ENCODE measurements at regions not wholly inside any gene's neighbourhood (a gene's known extent, or its start where the extent isn't known, plus 50 kb on each side); places are given as distances from the start of the nearest gene placed in this dataset.

GRCh38 chr2:160974803-160975202 lies 185.4 kb upstream of the TANK start:
- in situ Hi-C loops (cut with HindIII; ENCODE audit: low pct_unique_long_range_greater_than_20kb, low sequenced_read_pairs) = no loop called here
- DNase-seq (ENCODE audit: low read depth in 1 of 2, low spot score in 1 of 2) = no peak
- TF ChIP-seq JUND (IDR thresholded peaks at IDR 0.05; ENCODE audit: low read depth) = no peak

- DNase-seq (ENCODE audit: low read depth in 1 of 2, low spot score in 1 of 2) = no peak
- TF ChIP-seq JUND (IDR thresholded peaks at IDR 0.05; ENCODE audit: low read depth) = no peak
- in situ Hi-C loops (cut with HindIII; ENCODE audit: low pct_unique_long_range_greater_than_20kb, low sequenced_read_pairs) = no loop called here
Observed at GRCh38 chr2:160976797-160977196, 183.4 kb upstream of the TANK start.

DNA sequence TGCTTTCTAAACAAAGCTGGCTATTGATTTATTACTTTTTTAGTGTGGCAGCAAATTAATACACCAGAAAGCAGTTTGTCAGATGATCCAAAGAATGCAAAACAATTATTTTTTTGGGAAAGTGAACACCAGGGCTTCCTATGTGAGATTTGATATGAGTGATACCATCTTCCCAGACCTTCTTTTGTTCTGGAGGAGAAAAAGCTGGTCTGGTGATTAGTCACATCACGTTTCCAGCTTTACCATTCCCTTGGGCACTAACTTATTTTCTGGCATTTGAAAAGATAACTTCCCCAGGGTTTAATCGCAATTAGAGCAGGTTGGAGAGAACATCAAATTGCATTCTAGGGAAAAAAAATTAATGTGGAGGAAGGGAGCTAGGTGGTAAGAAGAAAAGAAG lies 182.9 kb upstream of the TANK start:
- in situ Hi-C loops (cut with HindIII; ENCODE audit: low pct_unique_long_range_greater_than_20kb, low sequenced_read_pairs) = no loop called here
- TF ChIP-seq JUND (IDR thresholded peaks at IDR 0.05; ENCODE audit: low read depth) = no peak
- DNase-seq (ENCODE audit: low read depth in 1 of 2, low spot score in 1 of 2) = no peak

GRCh38 chr2:160977854-160978253 lies 182.4 kb upstream of the TANK start:
- no peak for TF ChIP-seq JUND (IDR thresholded peaks at IDR 0.05; ENCODE audit: low read depth)
- no peak for DNase-seq (ENCODE audit: low read depth in 1 of 2, low spot score in 1 of 2)
- in situ Hi-C loops (cut with HindIII; ENCODE audit: low pct_unique_long_range_greater_than_20kb, low sequenced_read_pairs) = no loop called here

GRCh38 chr2:160984426-160985077 lies 175.7 kb upstream of the TANK start:
- no peak for DNase-seq (ENCODE audit: low read depth in 1 of 2, low spot score in 1 of 2)
- in situ Hi-C loops (cut with HindIII; ENCODE audit: low pct_unique_long_range_greater_than_20kb, low sequenced_read_pairs) = no loop called here
- no peak for TF ChIP-seq JUND (IDR thresholded peaks at IDR 0.05; ENCODE audit: low read depth)

DNA sequence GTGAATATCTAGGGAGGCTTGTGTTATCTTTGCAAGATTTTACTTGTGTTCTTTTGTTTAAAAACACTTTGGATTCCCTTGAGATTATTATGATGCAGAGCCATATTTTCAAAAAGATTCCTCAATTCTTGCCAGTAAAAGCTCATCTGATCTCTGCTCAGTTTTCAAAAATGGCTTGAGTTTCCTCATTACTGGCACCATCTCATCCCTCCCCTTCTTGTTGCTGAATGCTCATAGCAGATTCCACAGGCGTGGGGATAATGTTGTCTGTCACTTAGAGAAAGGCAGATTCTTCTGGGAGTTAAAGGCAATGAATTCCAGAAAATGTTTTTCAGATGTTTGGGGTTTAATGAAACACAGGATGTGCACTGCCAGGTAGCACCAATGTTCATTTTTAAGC lies 170.4 kb upstream of the TANK start:
- TF ChIP-seq JUND (IDR thresholded peaks at IDR 0.05; ENCODE audit: low read depth) = no peak
- DNase-seq (ENCODE audit: low read depth in 1 of 2, low spot score in 1 of 2) = no peak
- in situ Hi-C loops (cut with HindIII; ENCODE audit: low pct_unique_long_range_greater_than_20kb, low sequenced_read_pairs) = no loop called here

DNA sequence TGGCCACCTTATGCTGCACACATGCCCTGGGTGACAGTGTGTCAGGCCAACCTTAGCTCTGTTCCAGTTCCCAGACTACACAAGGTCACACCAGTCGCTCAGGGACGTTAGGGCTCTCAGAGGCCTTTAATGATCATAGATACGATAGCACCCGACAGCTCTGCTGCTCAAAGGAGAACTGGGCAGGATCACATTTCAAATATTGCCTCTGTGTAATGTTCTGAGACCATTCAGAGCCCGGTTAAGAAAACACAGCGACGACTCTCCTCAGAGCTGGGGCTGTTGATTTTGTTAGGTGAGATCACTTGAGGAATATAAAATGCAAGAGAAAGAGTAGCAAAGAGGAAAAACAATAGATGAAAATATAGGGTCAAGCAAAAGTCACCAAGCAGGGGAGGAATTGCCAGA lies 166.6 kb upstream of the TANK start:
- no peak for TF ChIP-seq JUND (IDR thresholded peaks at IDR 0.05; ENCODE audit: low read depth)
- DNase-seq (ENCODE audit: low read depth in 1 of 2, low spot score in 1 of 2) = no peak
- in situ Hi-C loops (cut with HindIII; ENCODE audit: low pct_unique_long_range_greater_than_20kb, low sequenced_read_pairs) = no loop called here

DNA sequence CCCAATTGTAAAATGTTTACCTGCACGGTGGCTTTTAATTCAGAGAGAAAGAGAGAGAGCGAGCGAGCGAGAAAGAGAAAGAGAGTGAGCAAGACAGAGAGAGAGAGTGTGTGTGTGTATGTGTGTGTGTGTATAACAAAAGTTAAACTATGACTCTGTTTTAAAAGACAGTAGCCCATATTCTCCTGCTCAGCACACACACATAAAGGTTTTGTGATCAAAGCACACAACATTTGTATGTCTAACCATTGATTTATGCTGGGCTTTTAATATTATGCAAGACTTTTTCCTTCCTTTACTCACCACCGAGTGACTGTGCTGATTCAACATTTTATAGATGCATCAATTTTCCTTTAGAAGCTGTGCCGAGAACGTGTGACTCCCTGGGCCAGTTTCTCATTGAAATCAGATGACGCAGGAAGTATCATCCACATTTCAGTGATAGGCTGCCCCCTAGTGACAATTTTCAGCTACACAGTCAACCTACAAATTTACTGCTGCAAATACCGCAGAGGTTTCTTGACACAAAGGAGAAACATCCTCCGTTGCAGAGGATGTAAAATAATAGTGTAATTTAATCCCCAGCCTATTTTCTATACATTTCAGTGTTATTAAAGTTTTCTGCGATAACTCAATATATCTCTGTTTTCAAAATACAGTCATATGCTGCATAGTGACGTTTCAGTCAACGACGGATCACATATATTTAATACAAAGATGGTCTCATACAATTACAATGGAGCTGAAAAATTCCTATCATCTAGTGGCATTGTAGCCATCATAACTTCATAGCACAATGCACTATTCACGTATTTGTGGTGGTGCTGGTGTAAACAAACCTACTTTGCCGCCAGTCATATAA lies 165.9 kb upstream of the TANK start:
- in situ Hi-C loops (cut with HindIII; ENCODE audit: low pct_unique_long_range_greater_than_20kb, low sequenced_read_pairs) = no loop called here
- DNase-seq (ENCODE audit: low read depth in 1 of 2, low spot score in 1 of 2) = peak; percentile 10 to 76
- no peak for TF ChIP-seq JUND (IDR thresholded peaks at IDR 0.05; ENCODE audit: low read depth)

DNA sequence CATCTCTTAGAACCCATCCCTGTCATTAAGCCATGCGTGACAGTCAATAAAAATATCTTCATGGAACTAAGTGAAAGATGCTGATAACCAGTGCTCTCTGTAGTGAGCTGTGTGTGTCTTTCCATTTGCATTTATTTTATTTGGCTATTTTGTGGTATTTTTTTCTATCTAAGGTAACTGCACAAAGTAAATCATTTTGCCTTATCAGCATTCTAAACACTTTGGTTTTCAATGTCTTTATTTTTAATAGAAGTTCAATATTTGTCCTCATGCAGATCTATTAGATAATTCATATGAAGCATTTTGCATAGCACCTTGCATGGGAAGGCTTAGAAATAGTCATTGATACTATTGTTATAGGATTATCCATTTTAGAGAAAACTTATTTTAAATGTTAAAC lies 163.6 kb upstream of the TANK start:
- TF ChIP-seq JUND (IDR thresholded peaks at IDR 0.05; ENCODE audit: low read depth) = no peak
- in situ Hi-C loops (cut with HindIII; ENCODE audit: low pct_unique_long_range_greater_than_20kb, low sequenced_read_pairs) = no loop called here

GRCh38 chr2:161004379-161004778 lies 155.8 kb upstream of the TANK start:
- peak in 1 of 2 experiments; percentile 3 for DNase-seq (ENCODE audit: low read depth in 1 of 2, low spot score in 1 of 2)
- in situ Hi-C loops (cut with HindIII; ENCODE audit: low pct_unique_long_range_greater_than_20kb, low sequenced_read_pairs) = no loop called here
- TF ChIP-seq JUND (IDR thresholded peaks at IDR 0.05; ENCODE audit: low read depth) = no peak

More for the DNA sequence above, 163.6 kb upstream of the TANK start:
- no peak for DNase-seq (ENCODE audit: low read depth in 1 of 2, low spot score in 1 of 2)

DNA sequence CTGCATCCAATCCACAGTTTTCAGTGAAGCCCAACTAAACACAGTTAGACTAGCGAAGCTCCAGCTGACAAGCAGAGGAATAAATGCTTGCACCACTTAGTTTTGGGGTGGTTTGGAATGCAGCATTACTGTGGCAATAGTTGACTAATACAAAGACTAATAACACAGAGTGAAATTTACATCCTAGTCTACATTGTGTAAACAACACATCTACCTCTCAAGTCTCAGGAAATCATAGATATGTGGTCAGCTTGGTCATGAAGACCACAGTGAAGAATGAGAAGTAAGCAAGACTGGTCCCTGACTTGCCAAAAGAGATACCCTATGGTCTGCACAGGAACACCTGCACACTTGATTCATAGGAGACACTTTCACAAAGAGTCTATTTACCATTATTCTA lies 155.1 kb upstream of the TANK start:
- TF ChIP-seq JUND (IDR thresholded peaks at IDR 0.05; ENCODE audit: low read depth) = no peak
- DNase-seq (ENCODE audit: low read depth in 1 of 2, low spot score in 1 of 2) = no peak
- in situ Hi-C loops (cut with HindIII; ENCODE audit: low pct_unique_long_range_greater_than_20kb, low sequenced_read_pairs) = no loop called here

GRCh38 chr2:161008311-161008710 lies 151.9 kb upstream of the TANK start:
- in situ Hi-C loops (cut with HindIII; ENCODE audit: low pct_unique_long_range_greater_than_20kb, low sequenced_read_pairs) = no loop called here
- no peak for TF ChIP-seq JUND (IDR thresholded peaks at IDR 0.05; ENCODE audit: low read depth)

DNA sequence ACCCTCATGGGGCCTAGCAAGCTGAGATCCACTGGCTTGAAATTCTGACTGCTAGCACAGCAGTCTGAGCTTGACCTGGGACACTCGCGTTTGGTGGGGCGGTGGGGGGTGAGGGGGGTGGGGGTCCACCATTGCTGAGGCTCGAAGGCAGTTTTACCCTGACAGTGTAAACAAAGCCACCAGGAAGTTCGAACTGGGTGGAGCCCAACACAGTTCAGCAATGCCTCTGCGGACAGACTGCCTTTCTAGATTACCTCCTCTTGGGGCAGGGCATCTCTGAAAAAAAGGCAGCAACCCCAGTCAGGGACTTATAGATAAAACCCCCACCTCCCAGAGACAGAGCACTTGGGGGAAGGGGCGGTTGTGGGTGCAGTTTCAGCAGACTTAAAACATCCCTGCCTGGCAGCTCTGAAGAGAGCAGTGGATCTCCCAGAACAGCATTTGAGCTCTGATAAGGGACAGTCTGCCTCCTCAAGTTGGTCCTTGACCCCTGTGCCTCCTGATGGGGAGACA lies 149.7 kb upstream of the TANK start:
- in situ Hi-C loops (cut with HindIII; ENCODE audit: low pct_unique_long_range_greater_than_20kb, low sequenced_read_pairs) = no loop called here
- DNase-seq (ENCODE audit: low read depth in 1 of 2, low spot score in 1 of 2) = no peak
- no peak for TF ChIP-seq JUND (IDR thresholded peaks at IDR 0.05; ENCODE audit: low read depth)

More at GRCh38 chr2:161008311-161008710, 151.9 kb upstream of the TANK start:
- no peak for DNase-seq (ENCODE audit: low read depth in 1 of 2, low spot score in 1 of 2)

All from T47D (cell line).